Vagina (tissue), 2 donors: ENCODE measurements at regions not wholly inside any gene's neighbourhood (a gene's known extent, or its start where the extent isn't known, plus 50 kb on each side); places are given as distances from the start of the nearest gene placed in this dataset.

ENCODE experiments used
- POLR2A ChIP-seq, 2 donors: fragments of 450-650 bp; IDR thresholded peaks; one replicate each; pipeline ENCODE4 v1.6.1; 2017; ENCODE audit warnings: antibody characterized with exemption in 2 of 2, mild to moderate bottlenecking in 2 of 2, moderate library complexity in 2 of 2
- POLR2AphosphoS5 ChIP-seq, 2 donors: sonication (generic); formaldehyde crosslinking; IDR thresholded peaks; one replicate each; pipeline ENCODE4 v1.9.0; 2017; ENCODE audit warnings: antibody characterized with exemption in 2 of 2, mild to moderate bottlenecking in 2 of 2, low read depth in 1 of 2; ENCODE audit not compliant: insufficient read depth in 1 of 2
- TF ChIP-seq, protein P1 (sequence below), 3 experiments: fragments of 450-650 bp in 2 of 3; fragments of 200-600 bp in 1 of 3; sonication (generic) in 1 of 3; IDR thresholded peaks; one replicate each; pipeline ENCODE4 v1.5.1; 2017 to 2019; ENCODE audit warnings: antibody characterized with exemption in 3 of 3, mild to moderate bottlenecking in 2 of 3, moderate library complexity in 2 of 3

DNA sequence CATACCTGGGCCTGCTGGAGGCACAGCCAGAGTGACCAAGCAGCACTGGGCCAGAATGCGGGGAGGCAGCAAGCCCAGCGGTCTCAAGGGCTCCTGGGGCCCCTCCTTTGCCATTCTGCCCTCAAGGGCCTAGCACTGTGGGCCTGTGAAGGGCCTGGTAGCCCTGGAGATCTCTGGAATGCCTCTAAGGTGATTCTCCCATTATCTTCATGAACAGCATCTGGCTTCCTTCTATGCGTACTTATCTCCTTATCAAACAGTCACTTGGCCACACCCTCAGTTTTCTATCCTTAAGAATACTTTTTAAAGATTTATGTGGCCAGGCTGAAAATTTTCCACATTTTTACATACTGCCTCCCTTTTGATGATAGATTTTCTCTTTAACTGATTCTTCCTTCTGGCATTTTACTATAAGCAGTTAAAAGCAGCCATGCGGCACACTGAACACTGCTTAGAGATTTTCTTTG is 67.5 kb upstream of the CCNY start:
- TF ChIP-seq POLR2A (IDR thresholded peaks at IDR 0.05), result no peak
- TF ChIP-seq POLR2AphosphoS5 (IDR thresholded peaks at IDR 0.05; ENCODE audit: insufficient read depth in 1 of 2, low read depth in 1 of 2), result no peak
- TF ChIP-seq, protein P1, sequence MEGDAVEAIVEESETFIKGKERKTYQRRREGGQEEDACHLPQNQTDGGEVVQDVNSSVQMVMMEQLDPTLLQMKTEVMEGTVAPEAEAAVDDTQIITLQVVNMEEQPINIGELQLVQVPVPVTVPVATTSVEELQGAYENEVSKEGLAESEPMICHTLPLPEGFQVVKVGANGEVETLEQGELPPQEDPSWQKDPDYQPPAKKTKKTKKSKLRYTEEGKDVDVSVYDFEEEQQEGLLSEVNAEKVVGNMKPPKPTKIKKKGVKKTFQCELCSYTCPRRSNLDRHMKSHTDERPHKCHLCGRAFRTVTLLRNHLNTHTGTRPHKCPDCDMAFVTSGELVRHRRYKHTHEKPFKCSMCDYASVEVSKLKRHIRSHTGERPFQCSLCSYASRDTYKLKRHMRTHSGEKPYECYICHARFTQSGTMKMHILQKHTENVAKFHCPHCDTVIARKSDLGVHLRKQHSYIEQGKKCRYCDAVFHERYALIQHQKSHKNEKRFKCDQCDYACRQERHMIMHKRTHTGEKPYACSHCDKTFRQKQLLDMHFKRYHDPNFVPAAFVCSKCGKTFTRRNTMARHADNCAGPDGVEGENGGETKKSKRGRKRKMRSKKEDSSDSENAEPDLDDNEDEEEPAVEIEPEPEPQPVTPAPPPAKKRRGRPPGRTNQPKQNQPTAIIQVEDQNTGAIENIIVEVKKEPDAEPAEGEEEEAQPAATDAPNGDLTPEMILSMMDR (IDR thresholded peaks at IDR 0.05), result no peak
